ENCODE measurements at regions not wholly inside any gene's neighbourhood (a gene's known extent, or its start where the extent isn't known, plus 50 kb on each side); places are given as distances from the start of the nearest gene placed in this dataset.

GRCh38 chr3:137471130-137471529 lies 293.0 kb upstream of the SOX14 start:
- TF ChIP-seq EZH2phosphoT487 (IDR thresholded peaks at IDR 0.05; ENCODE audit: borderline replicate concordance, low read length) = no peak
- no peak for TF ChIP-seq CTCF (IDR thresholded peaks at IDR 0.05; ENCODE audit: low read depth, low read length, poor library complexity, severe bottlenecking)
- Histone ChIP-seq H3K4me3 (ENCODE audit: low read length) (no peak overlapping the region), H3K79me2 (ENCODE audit: control insufficient read depth, low read length) (no peaks in the 10 kb centered on the region), H3K4me1 (ENCODE audit: control insufficient read depth, low read length) (no peaks in the 10 kb centered on the region), H3K27ac (ENCODE audit: low read depth, low read length) (no peak overlapping the region), H3F3A (ENCODE audit: control insufficient read depth, insufficient read depth) (no peaks in the 10 kb centered on the region), H3K9me2 (replicated peaks; ENCODE audit: control insufficient read depth, low read length) (no peaks in the 10 kb centered on the region), H3K4me2 (ENCODE audit: low read length) (no peak overlapping the region), H3K27me3 (ENCODE audit: control insufficient read depth, low read length) (no peaks in the 10 kb centered on the region), H3K36me3 (ENCODE audit: control insufficient read depth, low read length) (no peaks in the 10 kb centered on the region), H3K9me3 (ENCODE audit: control insufficient read depth, insufficient read depth, low read length) (no peaks in the 10 kb centered on the region), H4K20me1 (ENCODE audit: control insufficient read depth, insufficient read depth, low read depth, low read length) (no peaks in the 10 kb centered on the region)

GRCh38 chr3:137471558-137472204 lies 292.4 kb upstream of the SOX14 start:
- H3K9me3 ChIP-seq (ENCODE audit: control insufficient read depth, insufficient read depth, low read length) = no peaks in the 10 kb centered on the region
- no peaks in the 10 kb centered on the region for H3K4me1 ChIP-seq (ENCODE audit: control insufficient read depth, low read length)
- H3K79me2 ChIP-seq (ENCODE audit: control insufficient read depth, low read length) = no peaks in the 10 kb centered on the region
- no peaks in the 10 kb centered on the region for H3K9me2 ChIP-seq (replicated peaks; ENCODE audit: control insufficient read depth, low read length)
- H3K36me3 ChIP-seq (ENCODE audit: control insufficient read depth, low read length) = no peaks in the 10 kb centered on the region
- no peak overlapping the region for H3K4me3 ChIP-seq (ENCODE audit: low read length)
- TF ChIP-seq EZH2phosphoT487 (IDR thresholded peaks at IDR 0.05; ENCODE audit: borderline replicate concordance, low read length) = no peak
- no peak for TF ChIP-seq CTCF (IDR thresholded peaks at IDR 0.05; ENCODE audit: low read depth, low read length, poor library complexity, severe bottlenecking)
- no peaks in the 10 kb centered on the region for H3K27me3 ChIP-seq (ENCODE audit: control insufficient read depth, low read length)
- H3F3A ChIP-seq (ENCODE audit: control insufficient read depth, insufficient read depth) = no peaks in the 10 kb centered on the region
- no peaks in the 10 kb centered on the region for H4K20me1 ChIP-seq (ENCODE audit: control insufficient read depth, insufficient read depth, low read depth, low read length)
- no peak overlapping the region for H3K27ac ChIP-seq (ENCODE audit: low read depth, low read length)
- no peak overlapping the region for H3K4me2 ChIP-seq (ENCODE audit: low read length)

- Histone ChIP-seq H3F3A (ENCODE audit: control insufficient read depth, insufficient read depth) (no peaks in the 10 kb centered on the region), H3K9me3 (ENCODE audit: control insufficient read depth, insufficient read depth, low read length) (no peaks in the 10 kb centered on the region)
- no peak for TF ChIP-seq EZH2phosphoT487 (IDR thresholded peaks at IDR 0.05; ENCODE audit: borderline replicate concordance, low read length)
- TF ChIP-seq CTCF (IDR thresholded peaks at IDR 0.05; ENCODE audit: low read depth, low read length, poor library complexity, severe bottlenecking) = no peak
Observed at GRCh38 chr3:137477614-137478013, 286.5 kb upstream of the SOX14 start.

More at GRCh38 chr3:137477614-137478013, 286.5 kb upstream of the SOX14 start:
- Histone ChIP-seq H3K9me2 (replicated peaks; ENCODE audit: control insufficient read depth, low read length) (no peaks in the 10 kb centered on the region), H3K4me1 (ENCODE audit: control insufficient read depth, low read length) (no peaks in the 10 kb centered on the region), H3K27ac (ENCODE audit: low read depth, low read length) (no peak overlapping the region), H4K20me1 (ENCODE audit: control insufficient read depth, insufficient read depth, low read depth, low read length) (no peaks in the 10 kb centered on the region), H3K27me3 (ENCODE audit: control insufficient read depth, low read length) (no peaks in the 10 kb centered on the region), H3K4me3 (ENCODE audit: low read length) (no peak overlapping the region), H3K79me2 (ENCODE audit: control insufficient read depth, low read length) (no peaks in the 10 kb centered on the region), H3K36me3 (ENCODE audit: control insufficient read depth, low read length) (no peaks in the 10 kb centered on the region), H3K4me2 (ENCODE audit: low read length) (no peak overlapping the region)

All from DOHH2 (cell line).